ENCODE measurements at regions not wholly inside any gene's neighbourhood (a gene's known extent, or its start where the extent isn't known, plus 50 kb on each side); places are given as distances from the start of the nearest gene placed in this dataset.

GRCh38 chr7:148944935-148945934, 61.1 kb upstream of the EZH2 start:
- TF ChIP-seq CTCF (conservative IDR thresholded peaks at IDR 0.05; ENCODE audit: low read depth, low read length) = no peak
- no peak for TF ChIP-seq EZH2 (IDR thresholded peaks at IDR 0.05; ENCODE audit: low read length, unreplicated experiment)
